ENCODE measurements at regions not wholly inside any gene's neighbourhood (a gene's known extent, or its start where the extent isn't known, plus 50 kb on each side); places are given as distances from the start of the nearest gene placed in this dataset.

DNA sequence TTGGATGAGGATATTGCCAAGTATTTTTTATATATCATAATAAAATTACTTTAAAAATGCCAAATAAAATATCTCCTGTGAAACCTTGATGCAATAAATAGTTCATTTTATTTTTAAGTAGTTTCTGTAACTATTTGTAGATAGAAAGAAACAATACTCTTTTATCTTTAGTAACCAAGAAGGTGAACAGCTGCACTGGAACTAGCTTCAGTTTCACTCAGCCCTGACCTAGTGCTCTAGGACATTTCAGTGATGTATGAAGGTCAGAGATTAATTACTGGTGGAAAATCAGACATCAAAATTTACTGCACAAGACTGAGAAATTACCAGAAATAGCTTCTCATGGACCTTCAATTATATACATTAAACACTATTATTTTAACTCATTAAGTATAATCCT lies 1305.0 kb downstream of the CNTNAP5 start:
- no peak for TF ChIP-seq YY1 (IDR thresholded peaks at IDR 0.05; ENCODE audit: insufficient read depth, insufficient replicate concordance, low read depth, low read length)
- TF ChIP-seq ESRRA (CRISPR knock-in tag; IDR thresholded peaks at IDR 0.05; ENCODE audit: low read depth), result no peak
- no peak for TF ChIP-seq BRF2 (CRISPR knock-in tag; IDR thresholded peaks at IDR 0.05)
- no peak for TF ChIP-seq ZNF431 (CRISPR knock-in tag; IDR thresholded peaks at IDR 0.05; ENCODE audit: borderline replicate concordance, low read depth)
- TF ChIP-seq ZNF569 (CRISPR knock-in tag; IDR thresholded peaks at IDR 0.05; ENCODE audit: borderline replicate concordance), result no peak

All from HepG2 (cell line).